ENCODE measurements at regions not wholly inside any gene's neighbourhood (a gene's known extent, or its start where the extent isn't known, plus 50 kb on each side); places are given as distances from the start of the nearest gene placed in this dataset.

- no peak for TF ChIP-seq CTCF (IDR thresholded peaks at IDR 0.05)
- no peak for TF ChIP-seq POLR2A (IDR thresholded peaks at IDR 0.05)
These were observed 80.0 kb upstream of the ANKRD28 start for GRCh38 chr3:15877813-15878212.

Measured in body of pancreas (tissue), 4 donors.